WTC11 (cell line): ENCODE measurements at regions not wholly inside any gene's neighbourhood (a gene's known extent, or its start where the extent isn't known, plus 50 kb on each side); places are given as distances from the start of the nearest gene placed in this dataset.
"Not testable (repeated sequence)": the region's sequence is repeated elsewhere in the genome, so short reads cannot be mapped to it uniquely, and the experiment has no call there.

Experiments
- NFYB ChIP-seq: sonication (generic); formaldehyde crosslinking; conservative IDR thresholded peaks from 2 replicates; pipeline ENCODE4 v1.8.0; 2022; ENCODE audit warnings: low read depth, missing genetic modification reagents
- SOX15 ChIP-seq: fragments of 250-450 bp; sonication (Bioruptor Pico); IDR thresholded peaks from 2 replicates; pipeline ENCODE4 v1.9.0; 2021; ENCODE audit warnings: mild to moderate bottlenecking
- SP1 ChIP-seq: sonication (generic); formaldehyde crosslinking; conservative IDR thresholded peaks from 2 replicates; pipeline ENCODE4 v1.8.1; 2022; ENCODE audit warnings: missing genetic modification reagents
- ZNF121 ChIP-seq: sonication (generic); formaldehyde crosslinking; IDR thresholded peaks from 2 replicates; pipeline ENCODE4 v1.8.0; 2023; ENCODE audit warnings: missing genetic modification reagents
- ZNF423 ChIP-seq: fragments of 250-450 bp; sonication (Bioruptor Pico); IDR thresholded peaks from 2 replicates; pipeline ENCODE4 v2.1.2; 2022; ENCODE audit warnings: mild to moderate bottlenecking, moderate library complexity
- TF ChIP-seq, protein P1 (sequence below): sonication (generic); formaldehyde crosslinking; IDR thresholded peaks from 2 replicates; pipeline ENCODE4 v1.8.1; 2022; ENCODE audit warnings: missing genetic modification reagents, borderline replicate concordance
- TF ChIP-seq, protein P2 (sequence below): fragments of 200-600 bp; IDR thresholded peaks from 2 replicates; pipeline ENCODE4 v1.8.0; 2022; ENCODE audit warnings: antibody characterized with exemption
- TF ChIP-seq, protein P3 (sequence below): sonication (generic); formaldehyde crosslinking; IDR thresholded peaks from 2 replicates; pipeline ENCODE4 v1.8.0; 2022; ENCODE audit warnings: mild to moderate bottlenecking, missing genetic modification reagents
- TF ChIP-seq, protein P4 (sequence below): fragments of 250-450 bp; sonication (Bioruptor Pico); IDR thresholded peaks from 2 replicates; pipeline ENCODE4 v1.9.0; 2021; ENCODE audit warnings: moderate library complexity, mild to moderate bottlenecking, inconsistent platforms, borderline replicate concordance
- TF ChIP-seq, protein P5 (sequence below): sonication (generic); formaldehyde crosslinking; conservative IDR thresholded peaks from 2 replicates; pipeline ENCODE4 v1.8.1; 2022; ENCODE audit warnings: mild to moderate bottlenecking, missing genetic modification reagents
- TF ChIP-seq, protein P6 (sequence below): sonication (generic); formaldehyde crosslinking; IDR thresholded peaks from 2 replicates; pipeline ENCODE4 v1.8.1; 2023; ENCODE audit warnings: mild to moderate bottlenecking, missing genetic modification reagents, moderate library complexity

DNA sequence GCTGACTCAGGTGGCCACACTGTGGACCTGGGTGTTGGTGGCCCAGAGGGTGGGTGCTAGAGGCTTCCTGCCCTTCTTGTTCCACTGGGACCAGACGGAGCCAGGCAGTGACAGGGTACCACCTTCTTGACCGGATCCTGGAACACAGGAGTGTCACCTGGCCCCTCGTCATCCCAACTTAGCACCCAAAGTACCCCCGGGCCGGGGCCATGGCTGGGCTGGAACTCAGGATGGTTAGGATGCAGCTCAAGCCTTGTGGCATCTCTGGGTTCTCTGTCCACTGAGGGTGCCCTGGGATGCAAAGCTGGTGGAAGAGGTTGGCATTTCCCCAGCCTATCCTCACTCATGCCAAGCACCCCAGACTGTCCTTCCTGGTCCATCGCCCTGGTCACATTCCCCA, 61.4 kb downstream of the CCDC74A start:
- TF ChIP-seq, protein P1, sequence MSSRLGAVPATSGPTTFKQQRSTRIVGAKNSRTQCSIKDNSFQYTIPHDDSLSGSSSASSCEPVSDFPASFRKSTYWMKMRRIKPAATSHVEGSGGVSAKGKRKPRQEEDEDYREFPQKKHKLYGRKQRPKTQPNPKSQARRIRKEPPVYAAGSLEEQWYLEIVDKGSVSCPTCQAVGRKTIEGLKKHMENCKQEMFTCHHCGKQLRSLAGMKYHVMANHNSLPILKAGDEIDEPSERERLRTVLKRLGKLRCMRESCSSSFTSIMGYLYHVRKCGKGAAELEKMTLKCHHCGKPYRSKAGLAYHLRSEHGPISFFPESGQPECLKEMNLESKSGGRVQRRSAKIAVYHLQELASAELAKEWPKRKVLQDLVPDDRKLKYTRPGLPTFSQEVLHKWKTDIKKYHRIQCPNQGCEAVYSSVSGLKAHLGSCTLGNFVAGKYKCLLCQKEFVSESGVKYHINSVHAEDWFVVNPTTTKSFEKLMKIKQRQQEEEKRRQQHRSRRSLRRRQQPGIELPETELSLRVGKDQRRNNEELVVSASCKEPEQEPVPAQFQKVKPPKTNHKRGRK, result not testable (repeated sequence)
- TF ChIP-seq, protein P2, sequence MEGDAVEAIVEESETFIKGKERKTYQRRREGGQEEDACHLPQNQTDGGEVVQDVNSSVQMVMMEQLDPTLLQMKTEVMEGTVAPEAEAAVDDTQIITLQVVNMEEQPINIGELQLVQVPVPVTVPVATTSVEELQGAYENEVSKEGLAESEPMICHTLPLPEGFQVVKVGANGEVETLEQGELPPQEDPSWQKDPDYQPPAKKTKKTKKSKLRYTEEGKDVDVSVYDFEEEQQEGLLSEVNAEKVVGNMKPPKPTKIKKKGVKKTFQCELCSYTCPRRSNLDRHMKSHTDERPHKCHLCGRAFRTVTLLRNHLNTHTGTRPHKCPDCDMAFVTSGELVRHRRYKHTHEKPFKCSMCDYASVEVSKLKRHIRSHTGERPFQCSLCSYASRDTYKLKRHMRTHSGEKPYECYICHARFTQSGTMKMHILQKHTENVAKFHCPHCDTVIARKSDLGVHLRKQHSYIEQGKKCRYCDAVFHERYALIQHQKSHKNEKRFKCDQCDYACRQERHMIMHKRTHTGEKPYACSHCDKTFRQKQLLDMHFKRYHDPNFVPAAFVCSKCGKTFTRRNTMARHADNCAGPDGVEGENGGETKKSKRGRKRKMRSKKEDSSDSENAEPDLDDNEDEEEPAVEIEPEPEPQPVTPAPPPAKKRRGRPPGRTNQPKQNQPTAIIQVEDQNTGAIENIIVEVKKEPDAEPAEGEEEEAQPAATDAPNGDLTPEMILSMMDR, result not testable (repeated sequence)
- TF ChIP-seq NFYB, SOX15, SP1, ZNF121, ZNF423 (CRISPR knock-in tag): not testable (repeated sequence)
- TF ChIP-seq, protein P3, sequence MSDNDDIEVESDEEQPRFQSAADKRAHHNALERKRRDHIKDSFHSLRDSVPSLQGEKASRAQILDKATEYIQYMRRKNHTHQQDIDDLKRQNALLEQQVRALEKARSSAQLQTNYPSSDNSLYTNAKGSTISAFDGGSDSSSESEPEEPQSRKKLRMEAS (CRISPR knock-in tag), result not testable (repeated sequence)
- TF ChIP-seq, protein P4, sequence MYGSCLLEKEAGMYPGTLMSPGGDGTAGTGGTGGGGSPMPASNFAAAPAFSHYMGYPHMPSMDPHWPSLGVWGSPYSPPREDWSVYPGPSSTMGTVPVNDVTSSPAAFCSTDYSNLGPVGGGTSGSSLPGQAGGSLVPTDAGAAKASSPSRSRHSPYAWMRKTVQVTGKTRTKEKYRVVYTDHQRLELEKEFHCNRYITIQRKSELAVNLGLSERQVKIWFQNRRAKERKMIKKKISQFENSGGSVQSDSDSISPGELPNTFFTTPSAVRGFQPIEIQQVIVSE (CRISPR knock-in tag), result not testable (repeated sequence)
- TF ChIP-seq, protein P5, sequence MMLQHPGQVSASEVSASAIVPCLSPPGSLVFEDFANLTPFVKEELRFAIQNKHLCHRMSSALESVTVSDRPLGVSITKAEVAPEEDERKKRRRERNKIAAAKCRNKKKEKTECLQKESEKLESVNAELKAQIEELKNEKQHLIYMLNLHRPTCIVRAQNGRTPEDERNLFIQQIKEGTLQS, result not testable (repeated sequence)
- TF ChIP-seq, protein P6, sequence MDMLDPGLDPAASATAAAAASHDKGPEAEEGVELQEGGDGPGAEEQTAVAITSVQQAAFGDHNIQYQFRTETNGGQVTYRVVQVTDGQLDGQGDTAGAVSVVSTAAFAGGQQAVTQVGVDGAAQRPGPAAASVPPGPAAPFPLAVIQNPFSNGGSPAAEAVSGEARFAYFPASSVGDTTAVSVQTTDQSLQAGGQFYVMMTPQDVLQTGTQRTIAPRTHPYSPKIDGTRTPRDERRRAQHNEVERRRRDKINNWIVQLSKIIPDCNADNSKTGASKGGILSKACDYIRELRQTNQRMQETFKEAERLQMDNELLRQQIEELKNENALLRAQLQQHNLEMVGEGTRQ, result not testable (repeated sequence)
